ENCODE measurements at regions not wholly inside any gene's neighbourhood (a gene's known extent, or its start where the extent isn't known, plus 50 kb on each side); places are given as distances from the start of the nearest gene placed in this dataset.

DNA sequence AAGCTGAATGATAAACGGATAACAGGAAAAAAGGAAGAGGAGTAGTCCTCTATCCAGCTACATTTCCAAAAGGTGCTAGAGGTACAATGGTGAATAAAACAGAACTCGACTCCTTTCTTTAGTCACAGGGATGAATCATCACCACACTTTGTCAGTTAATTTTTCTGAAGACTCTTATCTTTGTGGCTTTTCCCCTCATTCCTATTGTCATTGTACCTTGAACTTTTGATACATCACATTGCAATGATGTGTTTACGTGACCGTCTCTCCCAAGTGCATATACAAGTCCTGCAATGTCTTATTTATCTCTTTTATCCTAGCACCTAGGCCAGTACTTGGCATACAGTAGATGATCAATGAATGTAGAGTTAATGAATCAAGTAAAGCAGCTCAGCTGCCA, 134.7 kb downstream of the LHFPL1 start:
- no peak overlapping the region for H3K23ac ChIP-seq (ENCODE audit: low read depth, low read length)
- TF ChIP-seq SMC3 (IDR thresholded peaks at IDR 0.05; ENCODE audit: low read depth, low read length) (no peak), CEBPB (IDR thresholded peaks at IDR 0.05; ENCODE audit: low read depth, low read length) (no peak), RCOR1 (IDR thresholded peaks at IDR 0.05; ENCODE audit: insufficient replicate concordance, low read length) (no peak), NFE2L2 (IDR thresholded peaks at IDR 0.05; ENCODE audit: low read depth, low read length) (no peak), FOS (IDR thresholded peaks at IDR 0.05; ENCODE audit: low read depth, low read length) (no peak), MXI1 (IDR thresholded peaks at IDR 0.05; ENCODE audit: borderline replicate concordance, low read depth, low read length) (no peak), RFX5 (IDR thresholded peaks at IDR 0.05; ENCODE audit: low read depth, low read length) (no peak), POLR2A (IDR thresholded peaks at IDR 0.05; ENCODE audit: low read depth, low read length) (no peak), CHD1 (IDR thresholded peaks at IDR 0.05; ENCODE audit: low read depth, low read length) (no peak), BHLHE40 (IDR thresholded peaks at IDR 0.05; ENCODE audit: low read depth, low read length) (no peak), MAFK (IDR thresholded peaks at IDR 0.05; ENCODE audit: low read depth, low read length) (no peak), RAD21 (IDR thresholded peaks at IDR 0.05; ENCODE audit: low read length) (no peak), MAZ (IDR thresholded peaks at IDR 0.05; ENCODE audit: borderline replicate concordance, low read depth, low read length) (no peak)
- TF ChIP-seq, protein P1, sequence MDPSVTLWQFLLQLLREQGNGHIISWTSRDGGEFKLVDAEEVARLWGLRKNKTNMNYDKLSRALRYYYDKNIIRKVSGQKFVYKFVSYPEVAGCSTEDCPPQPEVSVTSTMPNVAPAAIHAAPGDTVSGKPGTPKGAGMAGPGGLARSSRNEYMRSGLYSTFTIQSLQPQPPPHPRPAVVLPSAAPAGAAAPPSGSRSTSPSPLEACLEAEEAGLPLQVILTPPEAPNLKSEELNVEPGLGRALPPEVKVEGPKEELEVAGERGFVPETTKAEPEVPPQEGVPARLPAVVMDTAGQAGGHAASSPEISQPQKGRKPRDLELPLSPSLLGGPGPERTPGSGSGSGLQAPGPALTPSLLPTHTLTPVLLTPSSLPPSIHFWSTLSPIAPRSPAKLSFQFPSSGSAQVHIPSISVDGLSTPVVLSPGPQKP (IDR thresholded peaks at IDR 0.05; ENCODE audit: borderline replicate concordance, low read depth, low read length): no peak
- TF ChIP-seq, protein P2, sequence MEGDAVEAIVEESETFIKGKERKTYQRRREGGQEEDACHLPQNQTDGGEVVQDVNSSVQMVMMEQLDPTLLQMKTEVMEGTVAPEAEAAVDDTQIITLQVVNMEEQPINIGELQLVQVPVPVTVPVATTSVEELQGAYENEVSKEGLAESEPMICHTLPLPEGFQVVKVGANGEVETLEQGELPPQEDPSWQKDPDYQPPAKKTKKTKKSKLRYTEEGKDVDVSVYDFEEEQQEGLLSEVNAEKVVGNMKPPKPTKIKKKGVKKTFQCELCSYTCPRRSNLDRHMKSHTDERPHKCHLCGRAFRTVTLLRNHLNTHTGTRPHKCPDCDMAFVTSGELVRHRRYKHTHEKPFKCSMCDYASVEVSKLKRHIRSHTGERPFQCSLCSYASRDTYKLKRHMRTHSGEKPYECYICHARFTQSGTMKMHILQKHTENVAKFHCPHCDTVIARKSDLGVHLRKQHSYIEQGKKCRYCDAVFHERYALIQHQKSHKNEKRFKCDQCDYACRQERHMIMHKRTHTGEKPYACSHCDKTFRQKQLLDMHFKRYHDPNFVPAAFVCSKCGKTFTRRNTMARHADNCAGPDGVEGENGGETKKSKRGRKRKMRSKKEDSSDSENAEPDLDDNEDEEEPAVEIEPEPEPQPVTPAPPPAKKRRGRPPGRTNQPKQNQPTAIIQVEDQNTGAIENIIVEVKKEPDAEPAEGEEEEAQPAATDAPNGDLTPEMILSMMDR (conservative IDR thresholded peaks at IDR 0.05; ENCODE audit: low read depth, low read length): no peak
- TF ChIP-seq, protein P3, sequence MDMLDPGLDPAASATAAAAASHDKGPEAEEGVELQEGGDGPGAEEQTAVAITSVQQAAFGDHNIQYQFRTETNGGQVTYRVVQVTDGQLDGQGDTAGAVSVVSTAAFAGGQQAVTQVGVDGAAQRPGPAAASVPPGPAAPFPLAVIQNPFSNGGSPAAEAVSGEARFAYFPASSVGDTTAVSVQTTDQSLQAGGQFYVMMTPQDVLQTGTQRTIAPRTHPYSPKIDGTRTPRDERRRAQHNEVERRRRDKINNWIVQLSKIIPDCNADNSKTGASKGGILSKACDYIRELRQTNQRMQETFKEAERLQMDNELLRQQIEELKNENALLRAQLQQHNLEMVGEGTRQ (IDR thresholded peaks at IDR 0.05; ENCODE audit: low read depth, low read length): no peak
- no peak overlapping the region for H2AK9ac ChIP-seq (replicated peaks; ENCODE audit: low read depth, low read length, poor library complexity)
- H3K4me2 ChIP-seq (ENCODE audit: low read depth, low read length): no peak overlapping the region; the same call in 1 of the 2 replicates
- no peak overlapping the region for H3K4ac ChIP-seq (ENCODE audit: low read depth, low read length)
- no peak overlapping the region for H2BK20ac ChIP-seq (ENCODE audit: low read depth, low read length)
- H4K20me1 ChIP-seq (ENCODE audit: insufficient read depth, low read length): no peaks in the 10 kb centered on the region
- intact Hi-C loops (cut with micrococcal nuclease): no loop called here
- no peak overlapping the region for H2BK5ac ChIP-seq (ENCODE audit: low read depth, low read length, poor library complexity, severe bottlenecking)
- H3K27ac ChIP-seq (ENCODE audit: insufficient read depth, low read length): no peak overlapping the region
- ChIA-PET CTCF (no interaction called here), POLR2A (ENCODE audit: unreplicated experiment) (no interaction called here)
- H3K4me1 ChIP-seq (ENCODE audit: control insufficient read depth, insufficient read depth, low read length): no peaks in the 10 kb centered on the region
- no peaks in the 10 kb centered on the region for H3K9me1 ChIP-seq (ENCODE audit: insufficient read depth, low read length)
- no peak overlapping the region for H4K8ac ChIP-seq (ENCODE audit: low read depth in 2 of 2, low read length in 2 of 2)
- no TSS peak for BruUV-seq (replicated peaks)
- no peak overlapping the region for H2BK15ac ChIP-seq (ENCODE audit: low read depth, low read length)
- peak; percentile 15 for DNase-seq
- H3K18ac ChIP-seq (ENCODE audit: low read depth, low read length): no peak overlapping the region
- no peak overlapping the region for H2AK5ac ChIP-seq (ENCODE audit: low read depth, low read length)
- H3K14ac ChIP-seq (replicated peaks; ENCODE audit: low read depth, low read length): no peak overlapping the region
- no peak overlapping the region for H3K9ac ChIP-seq (ENCODE audit: low read depth, low read length)
- in situ Hi-C loops (cut with MboI; ENCODE audit: low sequenced_read_pairs): no loop called here
- dilution Hi-C loops (cut with HindIII; ENCODE audit: low sequenced_read_pairs, unreplicated experiment): no loop called here
- WGBS, 2 experiments (ENCODE audit: extremely low coverage in 2 of 2, insufficient read length in 1 of 2): no CpG with 5 or more reads among the region's 4 CpGs
- H3K9me3 ChIP-seq (ENCODE audit: control insufficient read depth, insufficient read depth, low read length): no peaks in the 10 kb centered on the region
- no peak overlapping the region for H4K91ac ChIP-seq (ENCODE audit: insufficient read depth, low read depth, low read length)
- H3K27me3 ChIP-seq (ENCODE audit: control insufficient read depth, insufficient read depth, low read length): no peaks in the 10 kb centered on the region
- H3K79me1 ChIP-seq (ENCODE audit: low read depth in 1 of 2, low read length in 2 of 2): no peaks in the 10 kb centered on the region
- no peak overlapping the region for H3K56ac ChIP-seq (ENCODE audit: extremely low read depth, insufficient read depth, low read length)
- ATAC-seq (ENCODE audit: low read depth): no peak
- no peaks in the 10 kb centered on the region for H3K36me3 ChIP-seq (ENCODE audit: control insufficient read depth, insufficient read depth, low read length)
- H4K5ac ChIP-seq (ENCODE audit: low read depth, low read length): no peak overlapping the region
- H2BK120ac ChIP-seq (ENCODE audit: low read depth, low read length): no peak overlapping the region
- no peak overlapping the region for H2AFZ ChIP-seq (replicated peaks; ENCODE audit: low read length, poor library complexity)
- no peak overlapping the region for H3K4me3 ChIP-seq (ENCODE audit: insufficient read depth, low read depth, low read length)
